ENCODE measurements at regions not wholly inside any gene's neighbourhood (a gene's known extent, or its start where the extent isn't known, plus 50 kb on each side); places are given as distances from the start of the nearest gene placed in this dataset.

DNA sequence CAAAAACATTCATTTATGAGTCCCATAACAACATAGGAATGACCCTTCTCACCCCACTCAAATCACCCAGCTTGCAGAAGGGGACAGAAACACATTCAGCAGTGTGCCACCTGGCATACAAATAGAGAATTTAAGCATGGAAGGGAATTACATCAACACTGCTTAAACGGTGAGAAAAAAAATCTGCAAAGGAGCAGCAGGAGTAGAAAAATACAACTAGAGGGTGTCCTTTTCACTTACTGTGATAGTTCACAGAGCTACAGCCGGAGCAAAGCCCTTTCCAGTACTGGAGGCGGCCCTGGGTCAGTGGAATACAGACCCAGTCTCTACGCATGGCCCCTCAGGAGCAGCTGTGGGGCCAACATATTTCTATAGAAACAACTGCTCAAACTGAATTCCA is 764.3 kb upstream of the ARGLU1 start:
- H3K36me3 Mint-ChIP-seq (ENCODE audit: insufficient read depth): no peaks in the 10 kb centered on the region
- H3K27ac Mint-ChIP-seq: no peak overlapping the region
- H3K4me1 Mint-ChIP-seq (ENCODE audit: low read depth): no peaks in the 10 kb centered on the region
- TF ChIP-seq, protein P1, sequence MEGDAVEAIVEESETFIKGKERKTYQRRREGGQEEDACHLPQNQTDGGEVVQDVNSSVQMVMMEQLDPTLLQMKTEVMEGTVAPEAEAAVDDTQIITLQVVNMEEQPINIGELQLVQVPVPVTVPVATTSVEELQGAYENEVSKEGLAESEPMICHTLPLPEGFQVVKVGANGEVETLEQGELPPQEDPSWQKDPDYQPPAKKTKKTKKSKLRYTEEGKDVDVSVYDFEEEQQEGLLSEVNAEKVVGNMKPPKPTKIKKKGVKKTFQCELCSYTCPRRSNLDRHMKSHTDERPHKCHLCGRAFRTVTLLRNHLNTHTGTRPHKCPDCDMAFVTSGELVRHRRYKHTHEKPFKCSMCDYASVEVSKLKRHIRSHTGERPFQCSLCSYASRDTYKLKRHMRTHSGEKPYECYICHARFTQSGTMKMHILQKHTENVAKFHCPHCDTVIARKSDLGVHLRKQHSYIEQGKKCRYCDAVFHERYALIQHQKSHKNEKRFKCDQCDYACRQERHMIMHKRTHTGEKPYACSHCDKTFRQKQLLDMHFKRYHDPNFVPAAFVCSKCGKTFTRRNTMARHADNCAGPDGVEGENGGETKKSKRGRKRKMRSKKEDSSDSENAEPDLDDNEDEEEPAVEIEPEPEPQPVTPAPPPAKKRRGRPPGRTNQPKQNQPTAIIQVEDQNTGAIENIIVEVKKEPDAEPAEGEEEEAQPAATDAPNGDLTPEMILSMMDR (IDR thresholded peaks at IDR 0.05; ENCODE audit: unreplicated experiment): no peak
- no peak for DNase-seq (ENCODE audit: low spot score, unreplicated experiment)
- no peaks in the 10 kb centered on the region for H3K9me3 Mint-ChIP-seq (ENCODE audit: low read depth)
- H3K27me3 Mint-ChIP-seq: no peaks in the 10 kb centered on the region
- H3K4me3 Mint-ChIP-seq (ENCODE audit: low read depth): no peak overlapping the region

DNA sequence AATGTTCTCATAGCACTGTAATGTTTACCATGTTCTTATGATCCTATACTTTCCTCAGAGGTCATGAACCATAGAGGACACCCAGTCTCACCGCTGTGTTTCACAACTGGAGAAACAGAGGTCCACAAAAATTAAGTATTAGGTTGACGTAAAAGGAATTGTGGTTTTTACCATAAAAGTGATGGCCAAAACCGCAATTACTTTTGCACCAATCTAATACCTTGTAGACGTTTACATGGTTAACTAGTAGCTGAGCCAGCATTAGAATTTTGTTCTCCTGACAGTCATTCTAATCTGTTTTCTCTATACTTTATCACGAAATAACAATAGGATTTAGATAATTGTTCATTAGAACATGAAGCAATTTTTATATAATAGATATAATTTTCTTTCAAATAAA is 763.4 kb upstream of the ARGLU1 start:
- Mint-ChIP-seq H3K36me3 (ENCODE audit: insufficient read depth) (no peaks in the 10 kb centered on the region), H3K4me3 (ENCODE audit: low read depth) (no peak overlapping the region), H3K4me1 (ENCODE audit: low read depth) (no peaks in the 10 kb centered on the region), H3K9me3 (ENCODE audit: low read depth) (no peaks in the 10 kb centered on the region), H3K27me3 (no peaks in the 10 kb centered on the region), H3K27ac (no peak overlapping the region)
- no peak for DNase-seq (ENCODE audit: low spot score, unreplicated experiment)
- TF ChIP-seq, protein P1 (IDR thresholded peaks at IDR 0.05; ENCODE audit: unreplicated experiment): no peak

DNA sequence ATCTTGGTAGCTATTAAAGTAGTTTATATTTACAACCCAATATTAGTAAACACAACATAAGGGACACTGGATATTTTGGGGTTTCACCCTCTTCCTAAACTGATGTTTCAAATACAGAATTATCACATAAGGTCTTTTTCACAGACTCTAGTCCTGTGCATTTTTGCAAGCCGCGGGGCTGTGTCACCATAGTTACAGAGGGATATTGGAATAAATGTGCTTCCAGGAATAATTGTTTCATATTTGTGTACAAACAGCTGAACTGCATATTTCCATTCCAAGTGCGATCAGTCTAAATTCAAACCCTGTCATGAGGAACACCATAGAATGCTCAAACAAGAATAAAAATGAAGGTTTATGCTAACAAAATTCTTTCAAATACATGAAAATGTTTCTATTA is 762.5 kb upstream of the ARGLU1 start:
- no peaks in the 10 kb centered on the region for H3K4me1 Mint-ChIP-seq (ENCODE audit: low read depth)
- no peaks in the 10 kb centered on the region for H3K9me3 Mint-ChIP-seq (ENCODE audit: low read depth)
- H3K27ac Mint-ChIP-seq: no peak overlapping the region
- no peak for DNase-seq (ENCODE audit: low spot score, unreplicated experiment)
- H3K36me3 Mint-ChIP-seq (ENCODE audit: insufficient read depth): no peaks in the 10 kb centered on the region
- TF ChIP-seq, protein P1 (IDR thresholded peaks at IDR 0.05; ENCODE audit: unreplicated experiment): no peak
- no peaks in the 10 kb centered on the region for H3K27me3 Mint-ChIP-seq
- no peak overlapping the region for H3K4me3 Mint-ChIP-seq (ENCODE audit: low read depth)

DNA sequence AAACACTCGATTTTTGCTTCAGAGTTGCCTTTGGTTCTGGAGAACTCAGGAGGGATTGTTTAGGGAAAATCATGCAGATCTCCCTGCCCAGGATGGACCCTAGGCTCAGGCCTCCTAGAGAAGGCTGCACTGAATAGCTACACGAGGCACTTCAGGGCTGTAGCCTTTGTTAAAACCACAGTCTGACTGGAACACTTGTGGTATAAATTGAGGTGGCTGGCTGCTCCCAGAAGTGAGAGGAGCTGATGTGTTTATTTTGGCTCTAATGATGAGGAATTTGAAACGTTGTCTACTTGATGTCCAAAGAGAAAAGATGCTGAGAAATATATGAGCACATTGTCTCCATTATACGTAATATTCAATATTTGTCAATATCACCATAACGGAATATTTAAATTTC is 762.1 kb upstream of the ARGLU1 start:
- H3K4me3 Mint-ChIP-seq (ENCODE audit: low read depth): no peak overlapping the region
- no peaks in the 10 kb centered on the region for H3K27me3 Mint-ChIP-seq
- no peak overlapping the region for H3K27ac Mint-ChIP-seq
- H3K36me3 Mint-ChIP-seq (ENCODE audit: insufficient read depth): no peaks in the 10 kb centered on the region
- H3K9me3 Mint-ChIP-seq (ENCODE audit: low read depth): no peaks in the 10 kb centered on the region
- no peaks in the 10 kb centered on the region for H3K4me1 Mint-ChIP-seq (ENCODE audit: low read depth)
- DNase-seq (ENCODE audit: low spot score, unreplicated experiment): no peak
- TF ChIP-seq, protein P1 (IDR thresholded peaks at IDR 0.05; ENCODE audit: unreplicated experiment): no peak

DNA sequence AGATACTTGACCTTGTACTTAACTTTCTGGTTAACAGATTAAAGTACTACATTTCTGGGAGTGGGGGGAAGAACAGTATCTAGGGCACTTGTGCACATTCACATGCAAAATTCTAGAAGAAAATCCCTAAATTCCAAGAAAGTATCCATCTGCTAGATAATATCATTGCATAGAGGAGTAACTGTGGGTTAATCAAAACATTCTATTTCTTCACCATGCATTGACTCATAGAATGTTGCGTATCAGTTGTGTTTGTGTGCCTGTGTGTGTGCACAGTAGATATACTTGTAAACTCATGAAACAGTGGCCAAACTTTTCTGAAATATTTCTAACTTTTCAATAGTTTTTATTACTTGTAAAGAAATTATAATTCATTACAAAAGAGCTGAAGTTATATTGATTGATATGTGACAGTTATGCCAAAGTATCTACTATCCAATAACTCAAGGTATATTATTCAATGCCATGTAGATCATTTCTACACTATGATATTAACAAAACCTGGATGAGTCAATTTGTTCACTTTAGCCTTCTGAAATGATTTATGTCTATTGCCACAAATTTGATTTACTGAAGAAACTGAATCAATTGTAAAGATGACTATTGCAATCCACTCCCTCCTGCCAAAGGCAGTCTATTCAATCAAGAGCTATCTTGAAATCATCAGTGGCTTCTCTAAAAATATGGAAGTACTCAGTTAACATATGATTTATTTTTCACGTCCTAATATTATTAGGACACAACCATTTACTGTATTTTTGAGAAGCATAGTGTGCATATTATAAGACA is 756.7 kb upstream of the ARGLU1 start:
- no peak for DNase-seq (ENCODE audit: low spot score, unreplicated experiment)
- H3K27me3 Mint-ChIP-seq: no peaks in the 10 kb centered on the region
- no peaks in the 10 kb centered on the region for H3K36me3 Mint-ChIP-seq (ENCODE audit: insufficient read depth)
- TF ChIP-seq, protein P1 (IDR thresholded peaks at IDR 0.05; ENCODE audit: unreplicated experiment): no peak
- no peak overlapping the region for H3K4me3 Mint-ChIP-seq (ENCODE audit: low read depth)
- no peaks in the 10 kb centered on the region for H3K9me3 Mint-ChIP-seq (ENCODE audit: low read depth)
- H3K4me1 Mint-ChIP-seq (ENCODE audit: low read depth): no peaks in the 10 kb centered on the region
- no peak overlapping the region for H3K27ac Mint-ChIP-seq

Measured in progenitor cell of endocrine pancreas (in vitro differentiated cells).